Stimulated activated naive B cell treated with anti-CD40 and anti-IgM and Interleukin-4, amounts not matched to agents 10 μg/mL and 1 μg/mL and 100 μg/mL, for 72 hours (primary cell): ENCODE measurements at regions not wholly inside any gene's neighbourhood (a gene's known extent, or its start where the extent isn't known, plus 50 kb on each side); places are given as distances from the start of the nearest gene placed in this dataset.

Source experiments
- ATAC-seq, 2 donors: fragments of 150-1000 bp; cut with Tn5 transposase; replicated peaks; 2 replicates each; pipeline ENCODE4 v1.10.0; 2021; ENCODE audit warnings: moderate library complexity in 1 of 2
- DNase-seq: peaks from one replicate; pipeline ENCODE4 v3.0.0; 2021
- H3K27ac Mint-ChIP-seq: one replicate; pipeline ENCODE4 v1.8.0; 2022; ENCODE audit warnings: mild to moderate bottlenecking, mixed read lengths
- H3K27me3 Mint-ChIP-seq, 2 donors: one replicate each; pipeline ENCODE4 v1.8.0; 2022; ENCODE audit warnings: mixed read lengths in 2 of 2
- H3K36me3 Mint-ChIP-seq, 2 donors: one replicate each; pipeline ENCODE4 v1.8.0; 2022; ENCODE audit warnings: mixed read lengths in 2 of 2, mild to moderate bottlenecking in 1 of 2
- H3K4me1 Mint-ChIP-seq, 2 donors: one replicate each; pipeline ENCODE4 v1.8.0; 2022; ENCODE audit warnings: mixed read lengths in 2 of 2, mild to moderate bottlenecking in 1 of 2
- H3K4me3 Mint-ChIP-seq, 2 donors: one replicate each; pipeline ENCODE4 v1.8.0; 2022; ENCODE audit warnings: mild to moderate bottlenecking in 2 of 2, mixed read lengths in 2 of 2, moderate library complexity in 1 of 2
- H3K9me3 Mint-ChIP-seq, 2 donors: one replicate each; pipeline ENCODE4 v1.8.0; 2022; ENCODE audit warnings: mixed read lengths in 2 of 2, mild to moderate bottlenecking in 1 of 2

DNA sequence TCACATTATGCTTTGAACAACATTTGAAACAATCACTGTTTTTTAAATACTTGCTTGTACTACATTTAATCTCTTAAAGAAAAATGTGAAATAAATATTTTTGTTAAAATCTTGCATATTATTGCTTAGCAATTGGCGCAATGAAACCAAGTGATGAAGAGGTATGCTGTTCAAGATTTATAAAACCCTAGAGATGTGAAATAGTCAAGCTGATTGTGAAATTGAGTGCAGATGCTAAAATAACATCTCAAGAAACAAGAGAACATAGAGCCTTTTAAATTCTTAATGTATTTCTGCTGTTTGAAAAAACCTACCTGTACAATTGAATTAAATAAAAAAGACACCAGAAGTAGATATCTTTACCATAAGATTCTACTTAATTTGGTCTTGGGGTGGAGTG is 179.2 kb upstream of the MCHR2 start:
- H3K4me1 Mint-ChIP-seq, result no peaks in the 10 kb centered on the region
- H3K27me3 Mint-ChIP-seq, result peaks cover 3 to 10% of the 10 kb centered on the region in 2 donors
- no peak overlapping the region for H3K27ac Mint-ChIP-seq
- H3K9me3 Mint-ChIP-seq, result no peaks in the 10 kb centered on the region
- DNase-seq (no peak), ATAC-seq (no peak)
- no peaks in the 10 kb centered on the region for H3K36me3 Mint-ChIP-seq
- H3K4me3 Mint-ChIP-seq, result no peak overlapping the region

DNA sequence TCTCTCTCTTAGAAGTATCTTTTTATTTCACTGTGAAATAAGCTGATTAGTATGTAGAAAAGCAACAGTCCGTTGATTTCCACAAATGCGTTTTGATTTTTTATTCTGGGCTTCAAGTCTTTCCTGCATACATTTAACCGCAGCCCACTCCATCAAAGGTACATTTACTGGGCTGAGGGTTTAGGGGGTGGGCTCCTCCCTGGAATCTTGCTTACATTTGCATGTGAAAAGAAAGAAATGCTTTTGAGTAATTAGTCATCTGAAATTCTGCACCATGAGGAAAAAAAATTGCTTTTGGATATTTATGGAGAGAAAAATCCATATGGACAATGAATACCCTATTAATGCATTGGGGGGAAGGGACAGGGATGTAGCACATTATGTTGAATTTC is 178.3 kb upstream of the MCHR2 start:
- H3K9me3 Mint-ChIP-seq, result no peaks in the 10 kb centered on the region
- H3K4me1 Mint-ChIP-seq, result no peaks in the 10 kb centered on the region
- DNase-seq (no peak), ATAC-seq (no peak)
- no peaks in the 10 kb centered on the region for H3K36me3 Mint-ChIP-seq
- H3K27me3 Mint-ChIP-seq, result peaks cover 0 to 5% of the 10 kb centered on the region in 2 donors
- H3K4me3 Mint-ChIP-seq, result no peak overlapping the region
- H3K27ac Mint-ChIP-seq, result no peak overlapping the region

DNA sequence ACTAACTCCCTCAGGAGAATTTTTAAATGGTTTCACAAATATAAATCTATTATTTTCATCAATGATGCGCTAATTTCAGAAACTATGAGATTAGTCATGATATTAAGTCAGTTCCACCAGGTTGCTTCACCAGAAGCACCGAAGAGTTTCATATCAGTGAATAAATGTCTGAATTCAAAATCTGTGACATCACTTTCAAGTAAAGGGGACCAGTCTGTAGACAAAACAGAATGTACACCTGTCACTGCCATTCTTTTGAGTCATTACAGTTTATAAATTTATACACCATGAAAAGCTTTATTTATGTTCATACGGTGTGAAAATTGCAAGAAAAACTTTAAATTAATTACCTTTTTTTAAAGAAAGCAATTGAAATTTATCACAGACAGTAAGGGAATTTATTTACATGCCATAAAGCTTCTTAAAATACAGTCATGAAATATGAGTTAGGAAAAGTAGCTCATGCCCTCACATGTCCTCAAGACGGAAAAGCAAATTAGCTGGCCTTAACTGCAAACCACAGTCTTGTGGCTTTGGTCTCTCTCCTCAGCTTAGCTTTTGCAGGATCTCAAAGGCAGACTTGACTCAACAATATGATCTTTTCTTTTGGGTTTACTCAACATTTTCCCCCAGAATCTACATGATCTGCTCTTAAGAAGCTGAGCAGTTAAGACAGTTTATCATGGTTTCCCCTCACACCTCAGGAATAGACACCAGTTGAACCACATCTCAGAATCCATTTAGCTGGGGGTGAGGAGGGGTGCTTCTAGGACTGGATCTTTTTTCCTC is 177.7 kb upstream of the MCHR2 start:
- DNase-seq (no peak), ATAC-seq (no peak)
- Mint-ChIP-seq H3K27ac (no peak overlapping the region), H3K4me1 (no peaks in the 10 kb centered on the region), H3K4me3 (no peak overlapping the region), H3K36me3 (no peaks in the 10 kb centered on the region), H3K9me3 (no peaks in the 10 kb centered on the region), H3K27me3 (peaks cover 0 to 5% of the 10 kb centered on the region in 2 donors)

- Mint-ChIP-seq H3K9me3 (no peaks in the 10 kb centered on the region), H3K4me3 (no peak overlapping the region), H3K4me1 (no peaks in the 10 kb centered on the region), H3K36me3 (no peaks in the 10 kb centered on the region), H3K27me3 (peaks cover 0 to 5% of the 10 kb centered on the region in 2 donors), H3K27ac (no peak overlapping the region)
- DNase-seq (no peak), ATAC-seq (no peak)
Measured at GRCh38 chr6:100168148-100168547, 174.1 kb upstream of the MCHR2 start.

DNA sequence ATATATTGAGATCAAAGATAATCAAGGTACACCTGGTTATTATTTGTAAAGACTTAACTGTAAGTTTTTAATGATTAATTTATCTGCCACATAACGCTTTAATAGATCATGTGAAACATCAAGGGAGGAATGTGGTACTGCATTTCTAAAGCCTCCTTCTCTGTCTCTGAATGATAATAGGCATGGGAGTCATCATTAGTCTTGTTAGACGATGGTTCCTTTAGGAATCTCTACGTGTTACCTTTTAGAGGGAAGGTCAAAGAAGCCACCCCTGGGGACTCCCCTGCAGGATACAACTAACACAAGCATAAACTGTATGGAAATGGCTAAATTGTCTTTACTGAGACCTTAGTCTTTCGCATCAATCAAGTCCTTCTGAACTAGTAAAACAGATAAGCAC is 173.6 kb upstream of the MCHR2 start:
- Mint-ChIP-seq H3K4me1 (no peaks in the 10 kb centered on the region), H3K36me3 (no peaks in the 10 kb centered on the region), H3K27me3 (peaks cover 0 to 5% of the 10 kb centered on the region in 2 donors), H3K9me3 (no peaks in the 10 kb centered on the region), H3K4me3 (no peak overlapping the region), H3K27ac (no peak overlapping the region)
- DNase-seq, result no peak
- ATAC-seq, result no peak

DNA sequence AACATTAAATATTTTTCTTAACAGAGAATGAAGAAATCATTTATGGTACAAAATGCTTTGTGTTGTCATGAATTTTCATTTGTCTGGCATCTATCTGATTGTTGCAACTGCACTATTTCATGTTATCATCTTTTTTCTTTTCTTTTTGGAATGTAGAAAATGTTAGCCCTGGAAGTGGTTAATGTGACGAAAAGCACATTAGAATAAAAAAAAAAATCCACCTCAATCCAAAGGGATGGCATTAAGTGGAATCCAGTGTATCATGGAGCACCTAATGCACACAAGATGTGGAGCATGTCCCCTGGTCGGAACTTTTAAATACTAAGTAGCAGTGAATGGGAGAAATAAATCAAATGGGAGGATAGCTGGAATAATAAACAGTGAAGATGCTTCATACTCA is 172.9 kb upstream of the MCHR2 start:
- no peaks in the 10 kb centered on the region for H3K9me3 Mint-ChIP-seq
- H3K4me3 Mint-ChIP-seq, result no peak overlapping the region

GRCh38 chr6:100165442-100165841 is 171.4 kb upstream of the MCHR2 start:
- DNase-seq (no peak), ATAC-seq (no peak)
- no peaks in the 10 kb centered on the region for H3K9me3 Mint-ChIP-seq
- H3K4me3 Mint-ChIP-seq, result no peak overlapping the region
- H3K27ac Mint-ChIP-seq, result no peak overlapping the region
- no peaks in the 10 kb centered on the region for H3K36me3 Mint-ChIP-seq
- H3K27me3 Mint-ChIP-seq, result no peaks in the 10 kb centered on the region
- H3K4me1 Mint-ChIP-seq, result no peaks in the 10 kb centered on the region

More for the DNA sequence above, 172.9 kb upstream of the MCHR2 start:
- H3K4me1 Mint-ChIP-seq, result no peaks in the 10 kb centered on the region
- DNase-seq (no peak), ATAC-seq (no peak)
- peaks cover 0 to 5% of the 10 kb centered on the region in 2 donors for H3K27me3 Mint-ChIP-seq
- H3K36me3 Mint-ChIP-seq, result no peaks in the 10 kb centered on the region
- no peak overlapping the region for H3K27ac Mint-ChIP-seq

- Mint-ChIP-seq H3K4me3 (no peak overlapping the region), H3K4me1 (no peaks in the 10 kb centered on the region), H3K27me3 (peaks cover 0 to 6% of the 10 kb centered on the region in 2 donors), H3K36me3 (no peaks in the 10 kb centered on the region), H3K27ac (no peak overlapping the region), H3K9me3 (no peaks in the 10 kb centered on the region)
- DNase-seq (no peak), ATAC-seq (no peak)
Measured at GRCh38 chr6:100163035-100163434, 169.0 kb upstream of the MCHR2 start.

- Mint-ChIP-seq H3K27me3 (peaks cover 0 to 6% of the 10 kb centered on the region in 2 donors), H3K4me3 (no peak overlapping the region), H3K36me3 (no peaks in the 10 kb centered on the region), H3K27ac (no peak overlapping the region), H3K4me1 (no peaks in the 10 kb centered on the region), H3K9me3 (no peaks in the 10 kb centered on the region)
- DNase-seq (no peak), ATAC-seq (no peak)
Measured at GRCh38 chr6:100161782-100162365, 167.9 kb upstream of the MCHR2 start.

DNA sequence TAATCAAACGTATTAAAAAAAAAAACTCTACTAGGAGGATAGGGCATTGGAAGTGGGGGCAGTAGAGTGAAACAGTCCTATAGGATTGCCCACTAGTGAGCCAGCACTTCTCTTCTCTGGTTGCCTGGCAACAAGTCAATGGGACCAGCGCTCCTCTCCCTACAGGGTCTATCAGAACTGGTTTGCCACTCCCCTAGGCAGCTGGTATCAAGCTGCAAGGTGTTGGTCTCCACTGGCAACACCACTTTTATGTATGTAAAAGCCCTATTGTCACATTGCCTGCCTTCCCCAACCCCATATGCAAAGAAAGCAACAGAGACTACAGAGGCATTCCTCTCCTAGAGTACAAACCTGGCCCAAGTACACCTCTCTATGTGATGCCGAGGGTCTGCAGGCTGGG is 166.9 kb upstream of the MCHR2 start:
- no peak for ATAC-seq
- H3K9me3 Mint-ChIP-seq, result no peaks in the 10 kb centered on the region
- no peaks in the 10 kb centered on the region for H3K36me3 Mint-ChIP-seq
- H3K4me1 Mint-ChIP-seq, result no peaks in the 10 kb centered on the region
- H3K4me3 Mint-ChIP-seq, result no peak overlapping the region
- H3K27ac Mint-ChIP-seq, result no peak overlapping the region
- DNase-seq, result no peak
- H3K27me3 Mint-ChIP-seq, result peaks cover 0 to 6% of the 10 kb centered on the region in 2 donors

- no peaks in the 10 kb centered on the region for H3K36me3 Mint-ChIP-seq
- no peak overlapping the region for H3K4me3 Mint-ChIP-seq
- peaks cover 0 to 4% of the 10 kb centered on the region in 2 donors for H3K27me3 Mint-ChIP-seq
- ATAC-seq (no peak), DNase-seq (no peak)
- no peak overlapping the region for H3K27ac Mint-ChIP-seq
- no peaks in the 10 kb centered on the region for H3K9me3 Mint-ChIP-seq
- no peaks in the 10 kb centered on the region for H3K4me1 Mint-ChIP-seq
Measured at GRCh38 chr6:100155141-100155540, 161.1 kb upstream of the MCHR2 start.

GRCh38 chr6:100153636-100154275 is 159.7 kb upstream of the MCHR2 start:
- DNase-seq (no peak), ATAC-seq (no peak)
- Mint-ChIP-seq H3K9me3 (no peaks in the 10 kb centered on the region), H3K27me3 (no peaks in the 10 kb centered on the region), H3K36me3 (no peaks in the 10 kb centered on the region), H3K27ac (no peak overlapping the region), H3K4me1 (no peaks in the 10 kb centered on the region), H3K4me3 (no peak overlapping the region)

- H3K27ac Mint-ChIP-seq, result no peak overlapping the region
- no peaks in the 10 kb centered on the region for H3K9me3 Mint-ChIP-seq
- H3K27me3 Mint-ChIP-seq, result no peaks in the 10 kb centered on the region
- H3K4me3 Mint-ChIP-seq, result no peak overlapping the region
- H3K36me3 Mint-ChIP-seq, result no peaks in the 10 kb centered on the region
- no peak for ATAC-seq
- H3K4me1 Mint-ChIP-seq, result no peaks in the 10 kb centered on the region
- DNase-seq, result no peak
Measured at GRCh38 chr6:100152201-100152600, 158.2 kb upstream of the MCHR2 start.

GRCh38 chr6:100144991-100145390 is 151.0 kb upstream of the MCHR2 start:
- ATAC-seq, result no peak
- no peak for DNase-seq
- H3K36me3 Mint-ChIP-seq, result no peaks in the 10 kb centered on the region
- H3K27ac Mint-ChIP-seq, result no peak overlapping the region
- no peaks in the 10 kb centered on the region for H3K9me3 Mint-ChIP-seq
- H3K4me3 Mint-ChIP-seq, result no peak overlapping the region
- H3K4me1 Mint-ChIP-seq, result no peaks in the 10 kb centered on the region
- H3K27me3 Mint-ChIP-seq, result peaks cover 0 to 7% of the 10 kb centered on the region in 2 donors
